ENCODE measurements at regions not wholly inside any gene's neighbourhood (a gene's known extent, or its start where the extent isn't known, plus 50 kb on each side); places are given as distances from the start of the nearest gene placed in this dataset.
"Not testable (repeated sequence)": the region's sequence is repeated elsewhere in the genome, so short reads cannot be mapped to it uniquely, and the experiment has no call there.

GRCh38 chr18:34951625-34952379 lies 89.4 kb upstream of the MAPRE2 start:
- no peaks in the 10 kb centered on the region for H3K36me3 ChIP-seq (ENCODE audit: low read depth)
- no peaks in the 10 kb centered on the region for H3K9me3 ChIP-seq (ENCODE audit: severe bottlenecking)
- H3K27me3 ChIP-seq (ENCODE audit: insufficient read depth, poor library complexity, severe bottlenecking) = no peaks in the 10 kb centered on the region
- ATAC-seq (ENCODE audit: low read depth) (no peak), DNase-seq (ENCODE audit: low spot score) (no peak)
- TF ChIP-seq, protein P1, sequence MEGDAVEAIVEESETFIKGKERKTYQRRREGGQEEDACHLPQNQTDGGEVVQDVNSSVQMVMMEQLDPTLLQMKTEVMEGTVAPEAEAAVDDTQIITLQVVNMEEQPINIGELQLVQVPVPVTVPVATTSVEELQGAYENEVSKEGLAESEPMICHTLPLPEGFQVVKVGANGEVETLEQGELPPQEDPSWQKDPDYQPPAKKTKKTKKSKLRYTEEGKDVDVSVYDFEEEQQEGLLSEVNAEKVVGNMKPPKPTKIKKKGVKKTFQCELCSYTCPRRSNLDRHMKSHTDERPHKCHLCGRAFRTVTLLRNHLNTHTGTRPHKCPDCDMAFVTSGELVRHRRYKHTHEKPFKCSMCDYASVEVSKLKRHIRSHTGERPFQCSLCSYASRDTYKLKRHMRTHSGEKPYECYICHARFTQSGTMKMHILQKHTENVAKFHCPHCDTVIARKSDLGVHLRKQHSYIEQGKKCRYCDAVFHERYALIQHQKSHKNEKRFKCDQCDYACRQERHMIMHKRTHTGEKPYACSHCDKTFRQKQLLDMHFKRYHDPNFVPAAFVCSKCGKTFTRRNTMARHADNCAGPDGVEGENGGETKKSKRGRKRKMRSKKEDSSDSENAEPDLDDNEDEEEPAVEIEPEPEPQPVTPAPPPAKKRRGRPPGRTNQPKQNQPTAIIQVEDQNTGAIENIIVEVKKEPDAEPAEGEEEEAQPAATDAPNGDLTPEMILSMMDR (IDR thresholded peaks at IDR 0.05; ENCODE audit: poor library complexity, severe bottlenecking) = no peak
- H3K27ac ChIP-seq (ENCODE audit: poor library complexity, severe bottlenecking) = no peak overlapping the region
- no peak overlapping the region for H3K4me3 ChIP-seq (ENCODE audit: severe bottlenecking)
- no peaks in the 10 kb centered on the region for H3K4me1 ChIP-seq (ENCODE audit: insufficient read depth, poor library complexity, severe bottlenecking)

DNA sequence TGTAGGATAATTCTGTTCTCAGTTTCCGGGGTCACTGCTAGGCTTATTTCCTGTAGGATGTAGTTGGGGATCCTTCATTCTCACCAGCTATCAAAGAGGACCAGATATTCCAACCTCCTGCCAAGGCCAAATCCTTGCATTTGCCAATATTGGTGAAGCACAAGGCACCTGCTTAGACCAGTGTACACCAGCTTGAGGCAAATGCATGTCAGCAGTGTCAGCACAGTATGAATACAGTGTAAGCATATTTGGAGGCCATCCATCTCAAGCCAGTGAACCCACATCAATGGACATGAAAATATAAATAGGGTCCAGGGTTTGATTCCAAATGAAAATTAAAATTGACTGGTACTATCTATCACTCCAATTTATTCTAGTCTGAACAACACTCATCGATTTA lies 88.0 kb upstream of the MAPRE2 start:
- H3K27me3 ChIP-seq (ENCODE audit: insufficient read depth, poor library complexity, severe bottlenecking) = no peaks in the 10 kb centered on the region
- ATAC-seq (ENCODE audit: low read depth) (no peak), DNase-seq (ENCODE audit: low spot score) (no peak)
- H3K4me1 ChIP-seq (ENCODE audit: insufficient read depth, poor library complexity, severe bottlenecking) = no peaks in the 10 kb centered on the region
- H3K4me3 ChIP-seq (ENCODE audit: severe bottlenecking) = no peak overlapping the region
- TF ChIP-seq, protein P1 (IDR thresholded peaks at IDR 0.05; ENCODE audit: poor library complexity, severe bottlenecking) = no peak
- no peaks in the 10 kb centered on the region for H3K9me3 ChIP-seq (ENCODE audit: severe bottlenecking)
- H3K36me3 ChIP-seq (ENCODE audit: low read depth) = no peaks in the 10 kb centered on the region
- H3K27ac ChIP-seq (ENCODE audit: poor library complexity, severe bottlenecking) = no peak overlapping the region

DNA sequence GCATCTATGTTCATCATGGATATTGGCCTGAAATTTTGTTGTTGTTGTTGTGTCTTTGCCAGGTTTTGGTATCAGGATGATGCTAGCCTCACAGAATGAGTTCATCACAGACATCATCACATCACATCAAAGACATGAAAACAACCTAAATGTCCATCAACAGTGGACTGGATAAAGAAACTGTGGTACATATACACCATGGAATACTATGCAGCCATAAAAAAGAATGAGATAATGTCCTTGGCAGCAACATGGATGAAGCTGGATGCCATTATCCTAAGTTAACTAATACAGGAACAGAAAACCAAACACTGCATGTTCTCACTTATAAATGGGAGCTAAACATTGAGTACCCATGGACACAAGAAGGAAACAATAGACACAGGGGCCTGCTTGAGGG lies 85.7 kb upstream of the MAPRE2 start:
- H3K27ac ChIP-seq (ENCODE audit: poor library complexity, severe bottlenecking); ATAC-seq (ENCODE audit: low read depth); DNase-seq (ENCODE audit: low spot score): not testable (repeated sequence)

GRCh38 chr18:34956663-34957062 lies 84.5 kb upstream of the MAPRE2 start:
- no peak for DNase-seq (ENCODE audit: low spot score)

More for the DNA sequence above, 85.7 kb upstream of the MAPRE2 start:
- H3K4me3 ChIP-seq (ENCODE audit: severe bottlenecking); H3K9me3 ChIP-seq (ENCODE audit: severe bottlenecking); H3K4me1 ChIP-seq (ENCODE audit: insufficient read depth, poor library complexity, severe bottlenecking); H3K27me3 ChIP-seq (ENCODE audit: insufficient read depth, poor library complexity, severe bottlenecking); H3K36me3 ChIP-seq (ENCODE audit: low read depth): not testable (repeated sequence)

DNA sequence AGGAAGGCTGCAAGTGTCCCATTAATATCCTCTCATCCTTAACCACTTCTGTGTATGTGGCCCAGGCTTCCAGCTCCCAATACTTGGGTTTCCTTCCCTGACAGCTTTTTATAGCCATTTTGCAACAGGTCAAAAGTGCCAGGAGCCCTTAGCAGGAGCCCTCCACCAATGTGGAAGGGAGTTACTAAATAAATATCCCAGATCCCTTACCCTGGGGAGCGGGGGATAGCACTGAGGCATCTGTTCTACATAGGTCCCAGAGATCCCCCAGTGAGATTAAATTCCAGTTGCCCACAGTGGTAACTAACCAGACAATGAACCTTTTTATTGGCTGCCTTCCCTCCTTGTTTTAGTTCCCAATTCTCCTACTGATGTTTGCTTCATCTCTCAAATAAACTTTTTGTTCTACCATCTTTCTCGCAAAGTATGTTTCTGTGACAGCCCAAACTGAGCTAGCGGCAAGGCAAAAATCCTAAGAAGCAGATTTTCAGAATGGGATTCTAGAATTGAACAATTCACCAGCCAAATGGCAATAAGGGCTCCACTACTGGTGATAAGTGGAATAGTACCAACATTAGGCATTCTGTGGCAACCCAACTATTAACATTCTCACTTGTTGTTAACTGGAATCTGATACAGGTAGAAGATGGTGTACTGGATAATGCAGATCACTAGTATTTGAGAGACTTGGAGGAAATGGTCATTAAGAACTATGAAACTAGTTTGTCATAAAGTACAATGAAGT lies 83.9 kb upstream of the MAPRE2 start:
- Histone ChIP-seq H3K4me3 (ENCODE audit: severe bottlenecking) (no peak overlapping the region), H3K4me1 (ENCODE audit: insufficient read depth, poor library complexity, severe bottlenecking) (no peaks in the 10 kb centered on the region), H3K9me3 (ENCODE audit: severe bottlenecking) (no peaks in the 10 kb centered on the region), H3K27me3 (ENCODE audit: insufficient read depth, poor library complexity, severe bottlenecking) (peaks cover 11% of the 10 kb centered on the region), H3K27ac (ENCODE audit: poor library complexity, severe bottlenecking) (no peak overlapping the region), H3K36me3 (ENCODE audit: low read depth) (no peaks in the 10 kb centered on the region)
- TF ChIP-seq, protein P1 (IDR thresholded peaks at IDR 0.05; ENCODE audit: poor library complexity, severe bottlenecking) = no peak
- no peak for DNase-seq (ENCODE audit: low spot score)
- ATAC-seq (ENCODE audit: low read depth) = no peak

More at GRCh38 chr18:34956663-34957062, 84.5 kb upstream of the MAPRE2 start:
- no peaks in the 10 kb centered on the region for H3K9me3 ChIP-seq (ENCODE audit: severe bottlenecking)
- TF ChIP-seq, protein P1 (IDR thresholded peaks at IDR 0.05; ENCODE audit: poor library complexity, severe bottlenecking) = no peak
- ATAC-seq (ENCODE audit: low read depth) = no peak
- H3K36me3 ChIP-seq (ENCODE audit: low read depth) = no peaks in the 10 kb centered on the region
- no peak overlapping the region for H3K4me3 ChIP-seq (ENCODE audit: severe bottlenecking)
- H3K27ac ChIP-seq (ENCODE audit: poor library complexity, severe bottlenecking) = no peak overlapping the region
- no peaks in the 10 kb centered on the region for H3K4me1 ChIP-seq (ENCODE audit: insufficient read depth, poor library complexity, severe bottlenecking)
- peaks cover 8% of the 10 kb centered on the region for H3K27me3 ChIP-seq (ENCODE audit: insufficient read depth, poor library complexity, severe bottlenecking)

Measured in RWPE2 (cell line).